HG03354 (cell line): ENCODE measurements at regions not wholly inside any gene's neighbourhood (a gene's known extent, or its start where the extent isn't known, plus 50 kb on each side); places are given as distances from the start of the nearest gene placed in this dataset.

Experiments
- ATAC-seq: cut with Tn5 transposase; IDR thresholded peaks from one replicate; pipeline ENCODE4 v1.9.1; 2021; ENCODE audit warnings: mild to moderate bottlenecking; ENCODE audit not compliant: unreplicated experiment, poor library complexity, severe bottlenecking

DNA sequence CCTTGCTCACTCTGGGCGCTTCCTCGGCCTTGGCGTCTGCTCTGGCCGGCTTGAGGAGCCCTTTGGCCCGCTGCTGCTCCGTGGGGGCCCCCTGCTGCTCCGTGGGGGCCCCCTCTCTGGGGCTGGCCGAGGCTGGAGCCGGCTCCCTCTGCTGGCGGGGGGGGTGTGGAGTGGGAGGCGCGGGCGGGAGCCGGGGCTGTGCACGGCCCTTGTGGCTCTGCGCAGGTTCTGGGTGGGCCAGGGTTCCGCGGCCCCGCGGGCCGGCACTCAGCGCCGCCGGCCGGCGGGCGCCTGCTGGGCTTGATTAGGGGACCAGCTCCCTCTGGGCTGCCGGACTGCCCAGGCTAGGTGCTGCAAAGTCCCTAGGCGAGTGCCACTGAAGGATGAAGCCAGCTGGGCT is 436.2 kb downstream of the SLITRK6 start:
- no peak for ATAC-seq

DNA sequence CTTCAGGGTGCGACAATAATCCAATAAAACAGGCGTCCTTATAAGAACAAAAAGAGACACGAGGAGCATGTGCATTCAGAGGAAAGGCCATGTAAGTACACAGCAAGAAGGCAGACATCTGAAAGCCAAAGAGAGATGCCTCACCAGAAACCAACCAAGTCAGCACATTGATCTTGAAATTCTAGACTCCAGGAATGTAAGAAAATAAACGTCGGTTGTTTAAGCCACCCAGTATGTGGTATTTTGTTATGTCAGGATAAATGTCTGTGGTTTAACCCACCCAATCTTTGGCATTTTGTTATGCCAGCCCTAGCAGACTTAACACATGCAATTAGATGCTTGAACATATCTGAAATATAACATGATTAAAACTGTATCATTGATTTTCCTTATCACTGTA is 452.0 kb downstream of the SLITRK6 start:
- ATAC-seq: no peak

DNA sequence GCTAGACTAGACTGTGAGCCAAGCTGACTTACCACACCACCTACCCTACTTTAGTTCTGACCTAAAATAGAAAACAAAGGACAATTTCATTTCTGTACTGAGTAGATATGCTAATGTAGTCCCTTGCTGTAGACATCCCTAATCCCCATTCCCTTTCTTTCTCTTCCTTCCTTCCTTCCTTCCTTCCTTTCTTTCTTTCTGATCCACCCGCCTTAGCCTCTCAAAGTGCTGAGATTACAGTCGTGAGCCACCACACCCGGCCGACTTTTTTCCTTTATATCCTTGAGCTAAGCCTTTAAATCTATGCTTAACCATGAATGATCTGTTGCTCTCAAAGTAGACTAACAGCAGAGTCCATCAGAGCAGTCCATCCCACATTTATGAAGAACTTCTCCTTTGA is 465.0 kb downstream of the SLITRK6 start:
- no peak for ATAC-seq

DNA sequence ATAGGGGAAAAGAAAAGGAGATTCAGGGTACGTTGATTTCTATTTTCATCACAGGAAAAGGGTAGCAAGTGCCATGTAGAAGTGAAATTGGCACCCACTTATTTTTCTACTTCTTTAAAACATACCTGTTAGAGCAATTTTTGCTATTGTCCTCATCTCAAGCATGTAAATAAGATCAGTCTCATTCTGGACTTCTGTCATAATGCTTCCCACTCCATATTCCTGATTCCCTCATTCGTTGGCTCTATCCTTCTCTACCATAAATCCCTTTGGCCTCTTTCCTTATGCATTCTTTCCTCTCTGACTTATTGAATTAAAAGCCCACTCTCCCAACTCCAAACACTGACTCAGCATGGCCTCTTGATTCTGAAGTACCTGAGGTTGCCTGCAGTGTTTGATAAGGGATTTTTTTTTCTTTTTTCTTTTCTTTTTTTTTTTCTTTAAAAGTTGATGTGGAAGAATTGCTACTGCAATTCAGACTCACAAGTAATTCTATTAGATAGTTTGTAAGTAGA is 465.7 kb downstream of the SLITRK6 start:
- no peak for ATAC-seq

DNA sequence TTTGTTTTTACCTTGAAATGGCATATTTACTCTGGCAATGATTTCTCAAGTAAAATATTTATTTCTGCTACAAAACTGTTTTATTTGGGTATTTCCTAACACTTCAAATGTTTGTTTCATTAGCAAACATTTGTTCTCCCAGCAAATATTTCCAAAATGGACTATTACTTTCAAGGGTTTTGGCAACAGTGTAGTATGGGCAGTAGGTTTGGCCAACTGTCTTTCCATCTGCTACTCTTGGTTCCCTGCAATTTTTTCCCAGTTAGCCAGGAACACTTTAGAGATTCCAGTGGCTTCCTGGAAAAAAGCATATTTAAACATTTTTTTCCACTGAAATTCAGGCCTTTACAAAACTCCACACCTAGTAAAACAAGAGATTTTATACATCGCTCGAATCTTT is 466.6 kb downstream of the SLITRK6 start:
- ATAC-seq: no peak

DNA sequence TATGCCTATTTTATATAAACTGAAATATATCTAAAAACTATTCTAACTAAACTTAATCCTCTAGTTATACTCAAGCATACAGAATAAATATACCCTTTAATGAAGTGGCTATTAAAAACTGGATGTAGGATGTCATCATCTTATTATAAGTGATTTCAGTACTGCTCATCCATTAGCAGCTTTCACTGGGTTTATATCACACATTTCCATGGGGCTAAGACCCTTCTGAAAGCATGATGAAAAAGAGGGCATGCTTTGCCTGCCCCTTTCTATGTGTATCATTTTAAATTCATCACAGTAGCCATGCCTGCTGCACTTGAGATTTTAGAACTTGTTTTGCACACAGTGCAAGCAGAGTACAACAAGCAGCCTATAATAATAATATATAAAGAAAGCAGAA is 477.5 kb downstream of the SLITRK6 start:
- ATAC-seq: no peak

DNA sequence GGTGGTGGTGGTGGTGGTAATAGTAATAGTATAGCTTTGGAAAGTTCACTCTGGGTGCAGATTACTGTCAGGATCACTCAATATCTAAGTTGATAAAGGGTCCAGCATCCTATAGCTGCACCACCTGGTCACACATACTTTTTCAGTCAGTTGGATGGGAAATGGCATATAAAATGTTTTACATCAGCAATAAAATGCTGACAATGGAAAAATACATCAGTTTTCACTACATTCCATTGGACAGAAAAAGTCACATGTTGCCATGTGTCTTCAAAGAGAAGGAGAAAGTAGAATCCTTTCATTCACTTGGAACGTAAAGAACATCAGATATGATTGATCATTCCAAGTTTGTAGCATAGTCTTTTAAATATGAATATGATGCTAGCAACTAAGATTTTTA is 481.4 kb downstream of the SLITRK6 start:
- no peak for ATAC-seq

DNA sequence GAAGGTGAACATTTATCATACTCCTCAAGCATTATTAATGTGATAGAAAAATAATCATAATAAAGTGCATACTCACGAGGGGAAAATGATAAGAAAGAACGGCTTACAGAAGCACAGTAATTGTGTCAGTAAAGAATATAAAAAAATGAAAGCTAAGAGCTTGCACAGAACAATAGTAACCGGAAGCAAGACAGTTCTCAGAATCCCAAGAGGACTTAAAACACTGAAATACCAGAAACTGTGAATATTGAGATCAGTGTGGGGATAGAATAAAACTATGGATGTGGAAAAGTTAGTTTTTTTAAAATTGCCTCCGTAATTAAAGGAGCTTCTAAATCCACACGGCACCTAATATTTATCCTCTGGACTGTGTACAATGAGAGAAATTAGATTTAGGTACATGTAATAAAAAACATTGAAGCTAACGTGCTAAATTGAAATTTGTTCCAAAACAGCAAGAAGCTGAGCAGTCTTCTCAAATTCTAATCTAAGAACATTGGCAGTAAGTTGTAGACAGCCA is 482.7 kb downstream of the SLITRK6 start:
- ATAC-seq: no peak

DNA sequence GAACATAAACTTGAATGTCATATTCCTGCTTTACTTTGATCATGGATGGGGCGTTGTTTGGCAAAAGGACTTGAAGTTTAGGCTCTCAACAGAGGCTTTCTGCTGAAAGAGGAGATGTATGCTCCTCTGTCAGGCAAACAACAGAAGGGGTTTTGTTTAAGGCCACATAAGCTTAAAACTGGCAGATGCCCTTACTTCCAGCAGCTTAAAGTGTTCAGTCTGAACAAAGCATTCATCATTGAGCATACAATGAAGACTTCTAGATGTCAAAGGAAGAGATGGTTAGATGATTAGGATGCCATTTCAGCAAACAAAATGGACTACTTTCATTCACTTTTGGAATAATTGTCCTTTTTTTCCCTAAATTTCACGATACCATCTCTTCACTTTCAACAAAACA is 484.5 kb downstream of the SLITRK6 start:
- no peak for ATAC-seq

DNA sequence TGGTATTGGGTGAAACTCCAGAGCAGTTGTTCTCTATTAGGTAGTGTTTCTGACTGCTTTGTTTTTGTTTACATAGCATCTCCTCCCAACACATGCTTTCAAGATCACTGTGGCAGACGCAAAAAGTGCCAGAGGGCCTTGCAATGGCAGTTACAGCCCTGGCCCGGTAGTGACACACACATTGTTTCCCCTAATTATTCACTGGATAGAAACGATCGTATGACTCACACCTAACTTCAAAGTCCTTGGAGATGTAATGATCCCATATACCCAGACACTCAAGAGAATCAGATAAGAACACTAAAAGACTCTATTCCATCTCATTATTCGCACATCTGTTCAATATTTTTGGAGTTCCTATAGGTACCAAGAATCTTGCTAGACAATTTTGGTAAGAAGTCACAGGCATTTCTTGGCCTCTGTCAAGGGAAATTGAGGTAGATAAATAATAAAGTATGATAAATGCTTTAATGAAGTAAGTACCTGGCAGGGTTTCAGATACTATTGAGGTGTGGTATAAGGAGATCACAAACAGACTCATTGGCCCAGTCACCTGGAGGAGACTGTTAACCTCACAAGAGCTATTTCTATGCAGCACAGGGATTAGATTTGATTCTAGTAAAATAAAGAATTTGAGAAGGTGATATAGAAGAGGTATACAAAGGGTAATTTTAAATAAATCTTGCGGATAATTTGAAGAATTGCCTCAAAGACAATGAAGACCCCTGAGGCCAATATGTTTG is 485.3 kb downstream of the SLITRK6 start:
- ATAC-seq: no peak

DNA sequence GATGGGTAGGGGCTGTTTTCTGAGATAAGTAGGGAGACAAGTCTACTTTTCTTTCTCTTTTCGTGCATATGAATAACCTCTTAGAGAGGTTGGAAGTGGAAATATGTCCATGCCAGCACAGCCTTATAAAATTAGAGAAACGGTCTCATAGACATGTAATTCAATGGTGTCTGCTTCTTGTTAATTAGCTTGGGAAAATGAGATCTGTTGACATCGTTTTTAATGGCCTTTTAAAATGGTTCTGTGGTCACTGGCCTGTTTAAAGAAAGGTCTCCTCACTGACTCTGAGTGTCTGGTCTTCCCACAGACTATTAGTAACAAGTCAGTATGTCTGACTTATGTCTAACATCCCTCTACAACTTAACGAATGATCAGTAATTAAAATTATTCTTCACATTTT is 487.1 kb downstream of the SLITRK6 start:
- no peak for ATAC-seq

DNA sequence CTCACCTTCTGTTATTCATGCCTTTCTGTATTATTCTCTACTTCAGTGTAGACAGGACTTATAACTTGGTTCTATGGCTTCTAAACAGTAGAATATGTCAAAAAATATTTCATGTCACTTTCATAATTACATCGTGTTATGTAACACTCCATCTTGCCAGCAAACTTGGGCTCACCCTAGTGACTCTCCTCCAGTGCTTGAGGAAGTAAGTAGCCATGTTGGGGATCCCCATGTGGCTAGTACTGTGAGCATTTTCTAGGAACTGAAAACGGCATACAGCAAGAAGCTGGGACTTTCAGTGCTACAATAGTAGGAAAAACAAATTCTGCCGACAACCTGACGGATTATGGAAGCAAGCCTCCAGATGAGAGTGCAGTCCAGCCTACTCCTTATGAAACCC is 495.6 kb downstream of the SLITRK6 start:
- ATAC-seq: no peak

DNA sequence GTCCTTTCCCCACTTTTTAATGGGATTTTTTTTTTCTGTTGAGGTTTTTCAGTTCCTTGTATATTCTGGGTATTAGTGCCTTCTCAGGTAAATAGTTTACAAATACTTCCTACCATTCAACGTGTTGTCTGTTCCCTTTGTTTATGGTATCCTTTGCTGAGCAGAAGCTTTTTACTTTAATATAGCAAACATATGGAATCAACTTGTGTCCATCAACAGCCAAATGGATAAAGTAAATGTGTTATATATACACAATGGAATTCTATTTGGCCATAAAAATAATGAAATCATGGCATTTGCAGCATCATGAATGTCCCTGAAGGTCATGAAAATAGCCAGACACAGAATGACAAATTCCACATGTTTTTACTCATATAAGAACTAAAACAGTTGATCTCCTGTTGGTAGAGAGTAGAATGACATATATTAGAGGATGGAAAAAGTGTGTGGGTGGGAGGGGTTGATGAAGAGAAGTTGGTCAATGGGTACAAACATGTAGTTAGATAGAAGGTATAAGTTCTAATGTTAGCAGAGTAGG is 500.8 kb downstream of the SLITRK6 start:
- ATAC-seq: no peak

DNA sequence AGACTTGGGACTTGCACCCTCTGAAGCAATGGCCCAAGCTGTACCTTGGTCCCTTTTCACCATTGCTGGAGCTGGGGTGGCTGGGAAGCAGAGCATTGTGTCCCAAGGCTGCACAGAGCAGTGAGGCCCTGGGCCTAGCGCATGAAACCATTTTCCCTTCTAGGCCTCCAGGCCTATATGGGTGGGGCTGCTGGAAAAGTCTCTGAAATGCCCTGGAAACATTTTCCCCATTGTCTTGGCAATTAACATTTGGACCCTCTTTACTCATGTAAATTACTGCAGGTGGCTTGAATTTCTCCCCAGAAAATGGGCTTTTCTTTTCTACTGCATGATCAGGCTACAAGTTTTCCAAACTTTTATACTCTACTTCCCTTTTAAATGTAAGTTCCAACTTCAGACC is 510.5 kb downstream of the SLITRK6 start:
- ATAC-seq: no peak

DNA sequence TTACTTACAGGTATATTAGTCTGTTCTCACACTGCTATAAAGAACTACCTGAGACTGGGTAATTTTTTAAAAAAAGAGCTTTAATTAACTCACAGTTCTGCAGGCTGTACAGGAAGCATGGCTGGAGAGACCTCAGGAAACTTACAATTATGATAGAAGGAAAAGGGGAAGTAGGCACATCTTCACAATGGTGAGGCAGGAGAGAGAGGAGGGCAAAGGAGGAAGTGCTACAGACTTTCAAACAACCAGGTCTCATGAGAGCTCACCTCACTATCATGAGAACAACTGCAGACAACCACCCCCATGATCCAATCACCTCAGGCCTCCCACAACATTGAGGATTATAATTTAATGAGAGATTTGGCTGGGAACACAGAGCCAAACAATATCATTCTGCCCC is 511.7 kb downstream of the SLITRK6 start:
- no peak for ATAC-seq

DNA sequence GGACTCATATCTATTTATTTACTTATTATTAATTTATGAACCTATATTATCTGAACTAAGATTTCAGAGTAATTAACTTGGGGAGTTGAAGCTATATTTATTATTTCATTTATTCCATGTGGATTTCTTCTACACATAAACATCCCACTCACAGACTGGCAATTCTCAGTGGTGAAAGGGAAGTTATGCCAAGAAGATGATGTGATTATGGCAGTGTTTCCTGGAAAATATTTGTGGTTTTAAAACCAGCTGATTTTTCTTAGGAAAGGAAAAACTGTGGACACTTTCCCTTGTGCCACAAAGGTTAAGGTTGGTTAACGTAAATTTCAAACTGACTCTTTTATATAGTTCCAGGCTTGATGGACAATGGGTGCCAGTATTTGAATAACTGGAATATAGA is 513.1 kb downstream of the SLITRK6 start:
- ATAC-seq: no peak

DNA sequence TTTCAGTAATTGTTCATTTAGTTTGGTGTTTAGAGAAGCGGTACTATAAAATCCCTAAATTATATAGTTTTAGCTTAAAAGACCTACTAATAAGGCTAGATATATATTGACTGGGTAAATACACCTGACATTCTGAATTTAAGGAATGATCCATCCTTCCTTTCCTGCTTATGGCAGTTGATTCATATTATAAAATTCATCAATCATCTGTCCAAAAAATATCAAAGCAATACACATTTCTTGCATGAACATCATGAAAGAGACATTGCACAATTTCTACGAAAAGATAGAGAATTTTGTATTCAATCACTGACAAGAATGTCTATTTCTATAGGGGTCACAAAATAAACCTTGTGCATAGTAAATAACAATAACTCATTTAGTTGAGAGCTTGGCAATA is 514.9 kb downstream of the SLITRK6 start:
- ATAC-seq: no peak

DNA sequence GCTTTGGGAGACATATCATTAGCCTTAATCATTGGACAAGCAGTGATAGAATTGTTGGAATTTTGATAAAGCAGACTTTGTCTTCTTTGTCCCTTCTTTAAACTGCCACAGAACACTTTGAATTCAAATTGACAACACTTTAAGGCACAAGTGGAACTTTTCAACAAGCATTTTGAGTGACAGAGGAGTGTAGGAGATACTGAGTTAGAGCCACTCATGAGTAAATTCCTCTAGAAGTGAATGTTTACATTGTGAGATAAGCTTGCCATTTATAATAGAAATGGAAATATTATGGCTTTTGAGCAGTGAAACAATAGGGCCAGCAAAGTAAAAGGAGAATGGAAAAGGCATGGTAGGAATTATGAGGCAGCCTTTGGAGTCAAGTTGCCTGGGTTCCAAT is 515.8 kb downstream of the SLITRK6 start:
- ATAC-seq: no peak

DNA sequence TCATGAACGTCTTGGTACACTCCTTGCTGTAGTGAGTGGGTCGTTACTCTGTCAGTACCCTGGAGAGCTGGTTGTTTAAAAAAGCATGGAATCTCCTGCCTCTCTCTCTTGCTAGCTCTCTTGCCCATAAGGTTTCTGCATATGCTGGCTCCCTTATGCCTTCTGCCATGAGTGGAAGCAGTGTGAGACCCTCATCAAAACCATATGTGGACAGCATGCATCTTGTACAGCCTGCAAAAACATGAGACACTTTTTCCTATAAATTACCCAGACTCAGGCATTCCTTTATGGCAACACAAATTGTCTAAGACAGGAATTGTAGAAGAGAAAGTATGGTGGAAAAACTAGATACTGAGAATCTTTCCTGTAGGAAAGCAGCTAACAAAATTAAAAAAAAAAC is 516.3 kb downstream of the SLITRK6 start:
- ATAC-seq: no peak

DNA sequence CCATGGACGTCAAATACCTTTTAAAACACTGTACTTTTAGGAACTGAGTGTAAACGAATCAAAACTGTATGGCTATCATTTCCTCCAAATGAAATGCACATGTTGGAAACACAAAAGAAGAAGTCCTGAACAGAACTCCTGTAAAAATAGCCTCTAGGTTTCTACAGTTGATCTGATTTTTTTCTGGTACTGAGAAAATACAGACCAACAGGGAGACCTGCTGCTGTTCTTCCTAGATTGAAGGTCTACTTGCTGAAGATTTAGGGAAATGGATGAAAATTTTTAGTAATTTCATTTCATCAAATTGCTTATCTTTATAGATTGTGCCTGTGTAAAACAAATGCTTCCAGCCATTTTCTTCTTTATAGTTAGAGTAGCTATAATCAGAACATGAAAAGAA is 520.4 kb downstream of the SLITRK6 start:
- ATAC-seq: no peak

DNA sequence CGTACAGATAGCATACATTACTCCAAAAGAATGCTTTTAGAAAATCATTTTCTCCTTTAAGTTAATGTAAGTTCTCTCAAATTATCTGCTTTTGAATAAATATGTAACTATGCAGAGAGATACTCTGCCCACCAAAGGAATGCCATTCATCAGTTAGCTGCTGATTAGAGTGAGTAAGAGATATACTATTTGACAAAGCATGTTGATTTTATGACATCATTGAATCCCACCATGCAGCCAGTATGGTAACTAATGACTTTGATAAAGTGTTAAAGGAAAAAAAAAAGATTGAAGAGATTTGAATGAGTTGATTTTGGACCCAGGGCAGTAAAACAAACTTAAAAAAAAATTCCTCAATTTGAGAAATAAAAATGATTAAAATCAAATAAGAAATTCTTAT is 521.5 kb downstream of the SLITRK6 start:
- no peak for ATAC-seq

DNA sequence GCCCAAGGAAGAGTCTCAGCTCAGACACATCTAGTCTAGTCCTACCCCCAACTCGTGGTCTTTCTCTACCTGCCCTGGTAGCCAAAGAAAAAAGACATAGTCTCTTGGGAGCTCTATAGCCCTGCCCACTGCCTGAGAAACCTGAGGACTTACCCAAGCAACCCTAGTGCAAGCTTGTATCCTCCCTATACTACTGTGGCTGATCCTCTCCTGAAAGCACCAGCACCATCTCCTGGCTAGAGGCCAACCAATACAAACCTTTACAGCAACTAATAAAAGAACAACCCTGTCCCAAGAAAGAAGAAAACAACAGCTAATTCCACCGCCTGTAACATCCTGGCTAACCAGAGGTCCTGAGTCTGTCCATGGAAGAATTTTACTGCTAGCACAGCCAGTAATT is 532.4 kb downstream of the SLITRK6 start:
- ATAC-seq: no peak
